ENCODE measurements at regions not wholly inside any gene's neighbourhood (a gene's known extent, or its start where the extent isn't known, plus 50 kb on each side); places are given as distances from the start of the nearest gene placed in this dataset.

DNA sequence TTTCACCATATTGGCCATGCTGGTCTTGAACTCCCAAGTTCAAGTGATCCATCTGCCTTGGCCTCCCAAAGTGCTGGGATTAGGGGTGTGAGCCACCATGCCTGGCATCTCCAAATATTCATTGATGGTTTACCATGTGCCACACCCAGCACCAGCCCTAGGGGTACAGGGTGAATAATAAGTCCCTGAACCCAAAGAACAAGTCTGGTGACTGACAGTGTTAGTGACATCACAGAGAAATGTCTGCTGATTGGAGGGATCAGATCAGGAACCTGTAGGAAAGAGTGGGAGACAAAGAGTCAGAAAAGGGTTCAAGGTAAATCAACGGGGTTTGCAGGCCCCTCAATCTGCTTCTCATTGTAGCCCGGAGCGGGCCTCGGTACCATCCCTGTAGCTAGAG is 118.4 kb upstream of the NABP1 start:
- TF ChIP-seq, protein P1, sequence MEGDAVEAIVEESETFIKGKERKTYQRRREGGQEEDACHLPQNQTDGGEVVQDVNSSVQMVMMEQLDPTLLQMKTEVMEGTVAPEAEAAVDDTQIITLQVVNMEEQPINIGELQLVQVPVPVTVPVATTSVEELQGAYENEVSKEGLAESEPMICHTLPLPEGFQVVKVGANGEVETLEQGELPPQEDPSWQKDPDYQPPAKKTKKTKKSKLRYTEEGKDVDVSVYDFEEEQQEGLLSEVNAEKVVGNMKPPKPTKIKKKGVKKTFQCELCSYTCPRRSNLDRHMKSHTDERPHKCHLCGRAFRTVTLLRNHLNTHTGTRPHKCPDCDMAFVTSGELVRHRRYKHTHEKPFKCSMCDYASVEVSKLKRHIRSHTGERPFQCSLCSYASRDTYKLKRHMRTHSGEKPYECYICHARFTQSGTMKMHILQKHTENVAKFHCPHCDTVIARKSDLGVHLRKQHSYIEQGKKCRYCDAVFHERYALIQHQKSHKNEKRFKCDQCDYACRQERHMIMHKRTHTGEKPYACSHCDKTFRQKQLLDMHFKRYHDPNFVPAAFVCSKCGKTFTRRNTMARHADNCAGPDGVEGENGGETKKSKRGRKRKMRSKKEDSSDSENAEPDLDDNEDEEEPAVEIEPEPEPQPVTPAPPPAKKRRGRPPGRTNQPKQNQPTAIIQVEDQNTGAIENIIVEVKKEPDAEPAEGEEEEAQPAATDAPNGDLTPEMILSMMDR (IDR thresholded peaks at IDR 0.05), result no peak
- Histone ChIP-seq H3K36me3 (no peaks in the 10 kb centered on the region), H3K4me3 (no peak overlapping the region), H3K27me3 (no peaks in the 10 kb centered on the region), H3K4me1 (no peaks in the 10 kb centered on the region), H3K9me3 (no peaks in the 10 kb centered on the region), H3K27ac (no peak overlapping the region)
- ATAC-seq, result no peak
- no peak for FAIRE-seq
- DNase-seq, result no peak
- WGBS, 2 donors, result 81 to 88% methylated on average over 4 of the region's 4 CpGs
- intact Hi-C loops (cut with DNase I), result loop anchor here in 1 of 3 donors (5.0 to 10.0 kb wide), 2 partner anchors 123 to 605 kb away; no protein-coding TSS in a partner anchor

DNA sequence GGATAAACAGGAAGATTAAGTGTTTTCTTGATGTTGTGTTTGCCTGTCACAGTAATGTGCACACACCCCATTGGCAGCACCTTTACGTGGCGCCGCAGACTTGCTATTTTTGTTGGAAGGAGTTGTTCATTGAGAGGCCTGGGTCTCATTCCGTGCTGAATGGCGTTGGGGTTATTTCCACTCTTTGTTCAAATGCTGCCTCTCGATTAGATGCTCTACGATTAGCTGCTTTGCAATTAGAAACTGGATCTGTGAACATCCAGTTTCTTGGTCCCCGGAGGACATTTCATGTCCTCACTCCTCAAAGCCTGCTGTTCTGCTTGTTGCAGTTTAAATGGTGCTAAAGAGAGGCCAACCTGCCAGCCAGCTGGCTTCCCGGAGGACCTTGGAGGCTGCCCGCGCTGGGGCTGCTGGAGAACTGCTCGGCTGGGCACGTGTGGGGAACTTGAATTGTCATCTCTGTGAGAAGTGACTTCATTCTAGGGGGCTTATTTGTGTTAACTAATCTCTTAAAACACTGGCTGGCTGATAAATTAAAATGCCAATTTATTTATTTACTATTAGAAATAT is 117.4 kb upstream of the NABP1 start:
- Histone ChIP-seq H3K9me3 (no peaks in the 10 kb centered on the region), H3K4me1 (no peaks in the 10 kb centered on the region), H3K36me3 (no peaks in the 10 kb centered on the region), H3K27me3 (no peaks in the 10 kb centered on the region), H3K4me3 (no peak overlapping the region), H3K27ac (no peak overlapping the region)
- intact Hi-C loops (cut with DNase I), result loop anchor here (5.0 to 10.0 kb wide), 3 partner anchors 132 to 604 kb away; no protein-coding TSS in a partner anchor
- 63 to 66% methylated on average over 13 of the region's 13 CpGs for WGBS, 2 donors
- ATAC-seq (no peak), DNase-seq (no peak), FAIRE-seq (no peak)
- TF ChIP-seq, protein P1 (IDR thresholded peaks at IDR 0.05), result no peak

DNA sequence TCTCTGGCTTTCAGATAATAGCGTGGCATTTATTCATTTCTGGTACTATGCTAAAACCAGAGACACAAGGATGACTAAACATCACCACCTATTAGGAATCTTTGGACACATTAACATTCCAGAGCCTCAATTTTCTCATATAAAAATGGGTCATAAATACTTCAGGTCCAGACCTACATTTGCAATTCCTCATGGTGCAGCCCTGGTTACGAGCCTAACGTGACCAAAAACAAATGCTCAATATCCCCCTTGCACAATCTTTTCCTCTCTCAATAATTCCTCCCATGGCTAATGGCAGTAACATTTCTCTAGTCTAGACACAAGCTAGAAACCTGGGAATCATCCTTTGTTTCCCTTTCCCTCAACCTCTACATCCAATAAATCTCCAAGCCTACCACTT is 112.8 kb upstream of the NABP1 start:
- no peak for ATAC-seq
- Histone ChIP-seq H3K27me3 (no peaks in the 10 kb centered on the region), H3K4me1 (no peaks in the 10 kb centered on the region), H3K27ac (no peak overlapping the region), H3K4me3 (no peak overlapping the region), H3K9me3 (no peaks in the 10 kb centered on the region), H3K36me3 (no peaks in the 10 kb centered on the region)
- DNase-seq, result no peak
- WGBS, 2 donors, result 68 to 71% methylated on average over 3 of the region's 3 CpGs
- intact Hi-C loops (cut with DNase I), result loop anchor here in 2 of 3 donors (5.0 to 10.0 kb wide), 3 partner anchors 127 to 600 kb away; no protein-coding TSS in a partner anchor
- no peak for FAIRE-seq
- TF ChIP-seq, protein P1 (IDR thresholded peaks at IDR 0.05), result no peak

DNA sequence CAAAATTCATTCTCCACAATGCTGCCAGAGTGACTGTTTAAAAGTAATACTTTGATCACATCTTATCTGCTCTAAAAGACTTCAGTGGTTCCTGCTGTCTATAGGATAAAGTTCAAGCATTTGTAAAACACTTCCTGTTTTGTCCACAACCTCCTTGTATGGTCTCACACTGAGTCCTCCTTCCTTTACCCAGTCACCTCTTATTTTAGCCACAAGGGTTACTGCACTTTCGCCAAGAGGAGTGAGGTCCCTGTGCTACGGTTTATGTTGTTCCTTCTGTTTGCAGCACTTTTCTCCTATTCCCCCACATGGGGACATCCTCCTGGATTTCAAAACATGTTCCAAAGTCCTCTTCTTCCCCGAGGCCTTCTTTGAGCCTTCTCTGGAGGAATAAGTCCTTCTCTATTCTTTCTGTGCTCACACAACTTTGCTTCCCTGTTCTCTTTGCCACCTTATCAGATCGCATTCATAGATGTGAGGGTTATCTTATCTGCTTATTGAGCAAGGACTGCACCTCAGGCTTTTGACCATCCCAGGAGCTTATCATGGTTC is 112.2 kb upstream of the NABP1 start:
- Histone ChIP-seq H3K27ac (no peak overlapping the region), H3K4me1 (peaks cover 0 to 2% (median 0%) of the 10 kb centered on the region in 3 donors), H3K9me3 (no peaks in the 10 kb centered on the region), H3K36me3 (no peaks in the 10 kb centered on the region), H3K27me3 (no peaks in the 10 kb centered on the region), H3K4me3 (no peak overlapping the region)
- no peak for DNase-seq
- TF ChIP-seq, protein P1 (IDR thresholded peaks at IDR 0.05), result no peak
- intact Hi-C loops (cut with DNase I), result loop anchor here in 2 of 3 donors (5.0 to 10.0 kb wide), 3 partner anchors 127 to 599 kb away; no protein-coding TSS in a partner anchor
- no peak for FAIRE-seq
- 55 to 64% methylated on average over 4 of the region's 4 CpGs for WGBS, 2 donors
- ATAC-seq, result peak in 2 of 4 donors; percentile 12 to 57

DNA sequence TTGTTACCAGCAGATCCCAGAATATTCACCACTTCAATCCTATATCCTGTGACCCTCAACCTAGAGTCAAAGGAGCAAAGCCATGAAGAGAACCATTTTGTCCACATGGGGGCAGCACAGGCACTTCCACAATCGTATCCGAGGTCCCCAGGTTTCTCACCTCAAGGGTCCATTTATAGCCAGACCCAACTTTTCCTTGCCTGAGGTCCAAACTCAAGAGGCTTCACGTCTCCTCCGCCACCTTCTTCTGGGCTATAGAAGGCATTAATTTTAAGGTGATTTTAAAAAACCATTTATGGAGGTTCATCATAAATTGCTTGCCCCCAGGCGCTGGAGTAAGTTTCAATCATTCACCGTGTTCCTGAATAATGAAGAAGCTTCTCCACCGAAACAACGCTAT is 111.6 kb upstream of the NABP1 start:
- Histone ChIP-seq H3K27me3 (no peaks in the 10 kb centered on the region), H3K27ac (no peak overlapping the region), H3K9me3 (no peaks in the 10 kb centered on the region), H3K4me3 (no peak overlapping the region), H3K4me1 (peaks cover 0 to 2% (median 0%) of the 10 kb centered on the region in 3 donors), H3K36me3 (no peaks in the 10 kb centered on the region)
- TF ChIP-seq, protein P1 (IDR thresholded peaks at IDR 0.05), result peak; percentile 55 to 72 (median 66)
- intact Hi-C loops (cut with DNase I), result loop anchor here in 2 of 3 donors (5.0 to 10.0 kb wide), 3 partner anchors 126 to 598 kb away; no protein-coding TSS in a partner anchor
- DNase-seq, result peak in 5 of 6 donors; percentile 21 to 70 (median 54)
- 44 to 49% methylated on average over 8 of the region's 8 CpGs for WGBS, 2 donors
- no peak for FAIRE-seq
- ATAC-seq, result peak; percentile 68 to 94 (median 87)
